IMR-90 (cell line): ENCODE measurements at regions not wholly inside any gene's neighbourhood (a gene's known extent, or its start where the extent isn't known, plus 50 kb on each side); places are given as distances from the start of the nearest gene placed in this dataset.

ENCODE experiments used
- ATAC-seq: fragments of 200-7000 bp; cut with Tn5 transposase; 2 replicates; pipeline ENCODE4 v1.9.1; 2020; ENCODE audit warnings: low read depth, mild to moderate bottlenecking, moderate library complexity
- BruUV-seq: library from RNA; stranded (reverse); fragments of 400-500 nt; replicated peaks from 2 replicates; lab custom pipeline; 2021; lab: Mats Ljungman, UMichigan
- CTCF ChIA-PET: fragments of 300-600 bp; formaldehyde crosslinking; extraction: SDS; loops from one replicate; lab custom pipeline; 2021; ENCODE audit warnings: antibody characterized with exemption; lab: Yijun Ruan, JAX
- POLR2A ChIA-PET: fragments of 300-600 bp; sonication (Branson Sonifier 250); formaldehyde crosslinking; loops from one replicate; lab custom pipeline; 2022; ENCODE audit warnings: antibody characterized with exemption; ENCODE audit not compliant: unreplicated experiment; lab: Charles Lee
- DNase-seq: peaks from one replicate; pipeline ENCODE4 v3.0.0; 2013
- H2AFZ ChIP-seq: replicated peaks from 2 replicates; pipeline ENCODE3; 2013; ENCODE audit warnings: low read length, mild to moderate bottlenecking; ENCODE audit not compliant: poor library complexity
- H2AK5ac ChIP-seq: 2 replicates; pipeline ENCODE4 v1.6.1; 2013; ENCODE audit warnings: low read depth, low read length, inconsistent platforms
- H2AK9ac ChIP-seq: replicated peaks from 2 replicates; pipeline ENCODE3; 2013; ENCODE audit warnings: mild to moderate bottlenecking, low read depth, low read length, moderate library complexity; ENCODE audit not compliant: poor library complexity
- H2BK120ac ChIP-seq: 2 replicates; pipeline ENCODE4 v1.6.1; 2013; ENCODE audit warnings: low read depth, low read length, inconsistent platforms
- H2BK15ac ChIP-seq: 3 replicates; pipeline ENCODE4 v1.6.1; 2013; ENCODE audit warnings: low read depth, low read length, inconsistent platforms
- H2BK20ac ChIP-seq: 2 replicates; pipeline ENCODE4 v1.6.1; 2013; ENCODE audit warnings: low read depth, mild to moderate bottlenecking, inconsistent platforms, low read length, moderate library complexity
- H2BK5ac ChIP-seq: 2 replicates; pipeline ENCODE4 v1.6.1; 2013; ENCODE audit warnings: mild to moderate bottlenecking, low read depth, low read length, inconsistent platforms; ENCODE audit not compliant: poor library complexity, severe bottlenecking
- H3K14ac ChIP-seq: replicated peaks from 2 replicates; pipeline ENCODE4 v1.6.1; 2013; ENCODE audit warnings: low read depth, low read length, inconsistent platforms
- H3K18ac ChIP-seq: 2 replicates; pipeline ENCODE4 v1.6.1; 2013; ENCODE audit warnings: low read depth, low read length, control low read depth
- H3K23ac ChIP-seq: 2 replicates; pipeline ENCODE4 v1.6.1; 2013; ENCODE audit warnings: low read depth, low read length, inconsistent platforms
- H3K27ac ChIP-seq: 2 replicates; pipeline ENCODE4 v1.5.1; 2013; ENCODE audit warnings: mild to moderate bottlenecking, control low read depth, low read length; ENCODE audit not compliant: insufficient read depth
- H3K27me3 ChIP-seq: 2 replicates; pipeline ENCODE4 v1.6.1; 2013; ENCODE audit warnings: low read length; ENCODE audit not compliant: control insufficient read depth, insufficient read depth
- H3K36me3 ChIP-seq: 2 replicates; pipeline ENCODE4 v1.6.1; 2013; ENCODE audit warnings: low read length, mixed read lengths; ENCODE audit not compliant: control insufficient read depth, insufficient read depth
- H3K4ac ChIP-seq: 2 replicates; pipeline ENCODE4 v1.6.1; 2013; ENCODE audit warnings: low read depth, low read length, inconsistent platforms
- H3K4me1 ChIP-seq: 2 replicates; pipeline ENCODE4 v1.6.1; 2013; ENCODE audit warnings: low read length, mixed read lengths; ENCODE audit not compliant: control insufficient read depth, insufficient read depth
- H3K4me2 ChIP-seq: 2 replicates; pipeline ENCODE4 v1.6.1; 2013; ENCODE audit warnings: low read depth, mild to moderate bottlenecking, control low read depth, low read length, moderate library complexity
- H3K4me3 ChIP-seq: 2 replicates; pipeline ENCODE4 v1.5.1; 2013; ENCODE audit warnings: low read depth, mild to moderate bottlenecking, control low read depth, low read length, moderate library complexity; ENCODE audit not compliant: insufficient read depth
- H3K56ac ChIP-seq: 2 replicates; pipeline ENCODE4 v1.6.1; 2013; ENCODE audit warnings: low read length, inconsistent platforms; ENCODE audit not compliant: insufficient read depth; ENCODE audit errors: extremely low read depth
- H3K79me1 ChIP-seq, 2 experiments: 2 replicates each; pipeline ENCODE4 v1.6.1; 2013; ENCODE audit warnings: low read length in 2 of 2, inconsistent platforms in 1 of 2, low read depth in 1 of 2
- H3K9ac ChIP-seq: 2 replicates; pipeline ENCODE4 v1.6.1; 2013; ENCODE audit warnings: low read depth, low read length, control low read depth
- H3K9me1 ChIP-seq: 2 replicates; pipeline ENCODE4 v1.6.1; 2013; ENCODE audit warnings: low read length, inconsistent platforms; ENCODE audit not compliant: insufficient read depth
- H3K9me3 ChIP-seq: 2 replicates; pipeline ENCODE4 v1.6.1; 2013; ENCODE audit warnings: low read length; ENCODE audit not compliant: control insufficient read depth, insufficient read depth
- H4K20me1 ChIP-seq: 2 replicates; pipeline ENCODE4 v1.6.1; 2013; ENCODE audit warnings: low read length, inconsistent platforms; ENCODE audit not compliant: insufficient read depth
- H4K5ac ChIP-seq: 2 replicates; pipeline ENCODE4 v1.6.1; 2013; ENCODE audit warnings: mild to moderate bottlenecking, low read depth, low read length, control low read depth
- H4K8ac ChIP-seq, 2 experiments: 2 replicates each; pipeline ENCODE4 v1.6.1; 2013; ENCODE audit warnings: low read depth in 2 of 2, low read length in 2 of 2, control low read depth in 1 of 2, inconsistent platforms in 1 of 2
- H4K91ac ChIP-seq: 2 replicates; pipeline ENCODE4 v1.6.1; 2013; ENCODE audit warnings: low read depth, low read length, inconsistent platforms; ENCODE audit not compliant: insufficient read depth
- BHLHE40 ChIP-seq: fragments of 150-350 bp; IDR thresholded peaks from 2 replicates; pipeline ENCODE4 v1.6.1; 2016; ENCODE audit warnings: mild to moderate bottlenecking, low read depth, low read length
- CEBPB ChIP-seq: IDR thresholded peaks from 2 replicates; pipeline ENCODE4 v1.6.1; 2012; ENCODE audit warnings: low read depth, low read length, improper control_type of control experiment
- CHD1 ChIP-seq: IDR thresholded peaks from 2 replicates; pipeline ENCODE4 v1.6.1; 2012; ENCODE audit warnings: low read depth, low read length, improper control_type of control experiment
- ELK1 ChIP-seq: fragments of 150-350 bp; IDR thresholded peaks from 2 replicates; pipeline ENCODE4 v1.6.1; 2016; ENCODE audit warnings: low read depth, mild to moderate bottlenecking, low read length, moderate library complexity, borderline replicate concordance
- FOS ChIP-seq: fragments of 150-350 bp; IDR thresholded peaks from 2 replicates; pipeline ENCODE4 v1.6.1; 2016; ENCODE audit warnings: low read depth, low read length
- MAFK ChIP-seq: IDR thresholded peaks from 2 replicates; pipeline ENCODE4 v1.6.1; 2012; ENCODE audit warnings: low read depth, low read length, improper control_type of control experiment
- MAZ ChIP-seq: IDR thresholded peaks from 2 replicates; pipeline ENCODE4 v1.6.1; 2012; ENCODE audit warnings: low read depth, mild to moderate bottlenecking, low read length, improper control_type of control experiment, moderate library complexity, borderline replicate concordance
- MXI1 ChIP-seq: IDR thresholded peaks from 2 replicates; pipeline ENCODE4 v1.6.1; 2012; ENCODE audit warnings: low read depth, mild to moderate bottlenecking, low read length, moderate library complexity, borderline replicate concordance
- NFE2L2 ChIP-seq: fragments of 150-350 bp; IDR thresholded peaks from 2 replicates; pipeline ENCODE4 v1.6.1; 2016; ENCODE audit warnings: low read depth, mild to moderate bottlenecking, low read length
- POLR2A ChIP-seq: IDR thresholded peaks from 2 replicates; pipeline ENCODE4 v1.6.1; 2012; ENCODE audit warnings: mild to moderate bottlenecking, low read depth, low read length
- RAD21 ChIP-seq: IDR thresholded peaks from 2 replicates; pipeline ENCODE4 v1.6.1; 2012; ENCODE audit warnings: low read length, improper control_type of control experiment
- RCOR1 ChIP-seq: IDR thresholded peaks from 2 replicates; pipeline ENCODE4 v1.6.1; 2012; ENCODE audit warnings: mild to moderate bottlenecking, low read length, improper control_type of control experiment; ENCODE audit not compliant: insufficient replicate concordance
- RFX5 ChIP-seq: IDR thresholded peaks from 2 replicates; pipeline ENCODE4 v1.8.0; 2012; ENCODE audit warnings: low read depth, mild to moderate bottlenecking, low read length, moderate library complexity
- SMC3 ChIP-seq: fragments of 150-350 bp; IDR thresholded peaks from 2 replicates; pipeline ENCODE4 v1.6.1; 2016; ENCODE audit warnings: low read depth, mild to moderate bottlenecking, antibody characterized with exemption, low read length, moderate library complexity
- whole genome bisulfite sequencing, 2 experiments: methylation state at CpG; one replicate each; pipeline versions ENCODE4 v1.1.5 to v1.1.7; 2013; ENCODE audit warnings: missing lambda C conversion rate in 2 of 2; ENCODE audit not compliant: insufficient read length in 1 of 2; ENCODE audit errors: extremely low coverage in 2 of 2; 5-methylcytosine and 5-hydroxymethylcytosine counted together
- dilution Hi-C: fragments of 300-500 bp; cut with HindIII; formaldehyde crosslinking; loops from one replicate; pipeline ENCODE4 v1.14.3; 2018; ENCODE audit warnings: low sequenced_read_pairs; ENCODE audit not compliant: unreplicated experiment
- in situ Hi-C: fragments of 300-500 bp; cut with MboI; formaldehyde crosslinking; loops from 3 replicates; pipeline ENCODE4 v1.14.3; 2019; ENCODE audit warnings: low sequenced_read_pairs, inconsistent platforms, mixed read lengths
- intact Hi-C: fragments of 100-400 bp; cut with micrococcal nuclease; formaldehyde crosslinking; loops from 2 replicates; pipeline ENCODE4 v1.10.0; 2022
- TF ChIP-seq, protein P1 (sequence below): fragments of 150-350 bp; IDR thresholded peaks from 2 replicates; pipeline ENCODE4 v1.6.1; 2017; ENCODE audit warnings: mild to moderate bottlenecking, antibody characterized with exemption, low read length, low read depth
- TF ChIP-seq, protein P2 (sequence below): conservative IDR thresholded peaks from 2 replicates; pipeline ENCODE4 v1.5.1; 2012; ENCODE audit warnings: mild to moderate bottlenecking, low read depth, low read length, improper control_type of control experiment

GRCh38 chr2:8481463-8482009 lies 200.3 kb upstream of the ID2 start:
- Histone ChIP-seq H3K18ac (no peak overlapping the region), H3K4ac (no peak overlapping the region), H3K4me2 (no peak overlapping the region), H2AK5ac (no peak overlapping the region), H3K79me1 (no peaks in the 10 kb centered on the region), H2BK120ac (no peak overlapping the region), H4K20me1 (no peaks in the 10 kb centered on the region), H2BK5ac (no peak overlapping the region), H3K27ac (no peak overlapping the region), H3K9me3 (no peaks in the 10 kb centered on the region), H2BK20ac (no peak overlapping the region), H3K23ac (no peak overlapping the region), H3K4me1 (peaks cover 1% of the 10 kb centered on the region; the same call in 1 of the 2 replicates), H4K91ac (no peak overlapping the region), H4K8ac (no peak overlapping the region), H2AFZ (no peak overlapping the region), H4K5ac (no peak overlapping the region), H2BK15ac (no peak overlapping the region), H3K9me1 (no peaks in the 10 kb centered on the region), H3K36me3 (no peaks in the 10 kb centered on the region), H3K4me3 (no peak overlapping the region), H3K9ac (no peak overlapping the region), H3K27me3 (peaks cover 2% of the 10 kb centered on the region; the same call in 1 of the 2 replicates), H3K56ac (no peak overlapping the region), H2AK9ac (no peak overlapping the region), H3K14ac (no peak overlapping the region)
- TF ChIP-seq, protein P1, sequence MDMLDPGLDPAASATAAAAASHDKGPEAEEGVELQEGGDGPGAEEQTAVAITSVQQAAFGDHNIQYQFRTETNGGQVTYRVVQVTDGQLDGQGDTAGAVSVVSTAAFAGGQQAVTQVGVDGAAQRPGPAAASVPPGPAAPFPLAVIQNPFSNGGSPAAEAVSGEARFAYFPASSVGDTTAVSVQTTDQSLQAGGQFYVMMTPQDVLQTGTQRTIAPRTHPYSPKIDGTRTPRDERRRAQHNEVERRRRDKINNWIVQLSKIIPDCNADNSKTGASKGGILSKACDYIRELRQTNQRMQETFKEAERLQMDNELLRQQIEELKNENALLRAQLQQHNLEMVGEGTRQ, result no peak
- TF ChIP-seq NFE2L2 (no peak), MAZ (no peak), CHD1 (no peak), RAD21 (no peak), MAFK (no peak), FOS (no peak), SMC3 (no peak), RFX5 (no peak), RCOR1 (no peak), ELK1 (no peak), MXI1 (no peak), BHLHE40 (no peak), POLR2A (no peak), CEBPB (no peak)
- TF ChIP-seq, protein P2, sequence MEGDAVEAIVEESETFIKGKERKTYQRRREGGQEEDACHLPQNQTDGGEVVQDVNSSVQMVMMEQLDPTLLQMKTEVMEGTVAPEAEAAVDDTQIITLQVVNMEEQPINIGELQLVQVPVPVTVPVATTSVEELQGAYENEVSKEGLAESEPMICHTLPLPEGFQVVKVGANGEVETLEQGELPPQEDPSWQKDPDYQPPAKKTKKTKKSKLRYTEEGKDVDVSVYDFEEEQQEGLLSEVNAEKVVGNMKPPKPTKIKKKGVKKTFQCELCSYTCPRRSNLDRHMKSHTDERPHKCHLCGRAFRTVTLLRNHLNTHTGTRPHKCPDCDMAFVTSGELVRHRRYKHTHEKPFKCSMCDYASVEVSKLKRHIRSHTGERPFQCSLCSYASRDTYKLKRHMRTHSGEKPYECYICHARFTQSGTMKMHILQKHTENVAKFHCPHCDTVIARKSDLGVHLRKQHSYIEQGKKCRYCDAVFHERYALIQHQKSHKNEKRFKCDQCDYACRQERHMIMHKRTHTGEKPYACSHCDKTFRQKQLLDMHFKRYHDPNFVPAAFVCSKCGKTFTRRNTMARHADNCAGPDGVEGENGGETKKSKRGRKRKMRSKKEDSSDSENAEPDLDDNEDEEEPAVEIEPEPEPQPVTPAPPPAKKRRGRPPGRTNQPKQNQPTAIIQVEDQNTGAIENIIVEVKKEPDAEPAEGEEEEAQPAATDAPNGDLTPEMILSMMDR, result no peak
- intact Hi-C loops, result no loop called here
- DNase-seq (no peak), ATAC-seq (no peak)
- POLR2A ChIA-PET, result no interaction called here
- CTCF ChIA-PET, result no interaction called here
- dilution Hi-C loops, result no loop called here
- WGBS, 2 experiments, result no CpG with 5 or more reads among the region's 6 CpGs
- no TSS peak for BruUV-seq
- in situ Hi-C loops, result no loop called here
